Ecto neural progenitor cell (in vitro differentiated cells): ENCODE measurements at regions not wholly inside any gene's neighbourhood (a gene's known extent, or its start where the extent isn't known, plus 50 kb on each side); places are given as distances from the start of the nearest gene placed in this dataset.

Experiments
- DNase-seq: peaks from one replicate; pipeline ENCODE4 v3.0.0-alpha.2; 2018; ENCODE audit warnings: low spot score

GRCh38 chr13:47249266-47249665 lies 352.4 kb upstream of the HTR2A start:
- DNase-seq = no peak

- DNase-seq = no peak
These were observed 344.6 kb upstream of the HTR2A start for GRCh38 chr13:47241446-47241845.

- no peak for DNase-seq
These were observed 342.2 kb upstream of the HTR2A start for GRCh38 chr13:47239025-47239424.

- no peak for DNase-seq
These were observed 340.7 kb upstream of the HTR2A start for GRCh38 chr13:47237571-47237970.

- no peak for DNase-seq
These were observed 336.9 kb upstream of the HTR2A start for GRCh38 chr13:47233734-47234133.

GRCh38 chr13:47232516-47232915 lies 335.7 kb upstream of the HTR2A start:
- DNase-seq = no peak

GRCh38 chr13:47230155-47230554 lies 333.3 kb upstream of the HTR2A start:
- no peak for DNase-seq

- no peak for DNase-seq
These were observed 329.7 kb upstream of the HTR2A start for GRCh38 chr13:47226516-47226915.

GRCh38 chr13:47220453-47221140 lies 323.7 kb upstream of the HTR2A start:
- no peak for DNase-seq

GRCh38 chr13:47218611-47219010 lies 321.8 kb upstream of the HTR2A start:
- no peak for DNase-seq

- no peak for DNase-seq
These were observed 319.4 kb upstream of the HTR2A start for GRCh38 chr13:47216176-47216822.

GRCh38 chr13:47215736-47216135 lies 318.9 kb upstream of the HTR2A start:
- DNase-seq = no peak

GRCh38 chr13:47213047-47213446 lies 316.2 kb upstream of the HTR2A start:
- no peak for DNase-seq

- no peak for DNase-seq
These were observed 314.3 kb upstream of the HTR2A start for GRCh38 chr13:47211106-47211505.

- DNase-seq = no peak
These were observed 309.3 kb upstream of the HTR2A start for GRCh38 chr13:47206111-47206510.

GRCh38 chr13:47190696-47191305 lies 293.9 kb upstream of the HTR2A start:
- no peak for DNase-seq

- no peak for DNase-seq
These were observed 291.9 kb upstream of the HTR2A start for GRCh38 chr13:47188802-47189201.

GRCh38 chr13:47186471-47186870 lies 289.6 kb upstream of the HTR2A start:
- no peak for DNase-seq

- no peak for DNase-seq
These were observed 287.5 kb upstream of the HTR2A start for GRCh38 chr13:47184321-47184720.

- DNase-seq = no peak
These were observed 282.5 kb upstream of the HTR2A start for GRCh38 chr13:47179321-47179720.

GRCh38 chr13:47178090-47178950 lies 281.5 kb upstream of the HTR2A start:
- no peak for DNase-seq

- no peak for DNase-seq
These were observed 278.5 kb upstream of the HTR2A start for GRCh38 chr13:47175172-47175866.
